HCT116 (cell line): ENCODE measurements at regions not wholly inside any gene's neighbourhood (a gene's known extent, or its start where the extent isn't known, plus 50 kb on each side); places are given as distances from the start of the nearest gene placed in this dataset.

ENCODE experiments used
- ATAC-seq: fragments of 200-7000 bp; cut with Tn5 transposase; 2 replicates; pipeline ENCODE4 v1.9.1; 2020; ENCODE audit warnings: mild to moderate bottlenecking, moderate library complexity
- BruUV-seq: library from RNA; stranded (reverse); fragments of 400-500 nt; replicated peaks from 2 replicates; lab custom pipeline; 2021; lab: Mats Ljungman, UMichigan
- CTCF ChIA-PET: fragments of 300-600 bp; sonication (Branson Sonifier 250); formaldehyde crosslinking; loops from one replicate; lab custom pipeline; 2021; ENCODE audit warnings: antibody characterized with exemption; lab: Charles Lee
- POLR2A ChIA-PET: fragments of 300-600, 350-600 bp; sonication (Branson Sonifier 250); formaldehyde crosslinking; loops from one replicate; lab custom pipeline; 2021; ENCODE audit warnings: antibody characterized with exemption; lab: Charles Lee
- RAD21 ChIA-PET, 2 experiments: fragments of 300-600 bp; sonication (Branson Sonifier 250); formaldehyde crosslinking; loops; one replicate each; lab custom pipeline; 2023; ENCODE audit warnings: low total read pairs in 2 of 2; ENCODE audit not compliant: uncharacterized antibody in 2 of 2, unreplicated experiment in 2 of 2, low non-redundant PET in 1 of 2; lab: Charles Lee
- DNase-seq: peaks from one replicate; pipeline ENCODE4 v3.0.0-alpha.2; 2010; ENCODE audit warnings: low read depth, low spot score
- H2AFZ ChIP-seq: fragments of 200-600 bp; shearing (Covaris generic), sonication (generic); 2 replicates; pipeline ENCODE4 v1.6.1; 2017; ENCODE audit warnings: low read depth, mixed run types, mixed read lengths, antibody characterized with exemption, low read length; ENCODE audit not compliant: poor library complexity, severe bottlenecking
- H3K27ac ChIP-seq: 2 replicates; pipeline ENCODE4 v1.5.1; 2012; ENCODE audit warnings: low read depth, low read length
- H3K27me3 ChIP-seq: fragments of 200-600 bp; sonication (generic); 2 replicates; pipeline ENCODE4 v1.6.1; 2016; ENCODE audit warnings: mixed run types, low read length, mixed read lengths; ENCODE audit not compliant: insufficient read depth
- H3K36me3 ChIP-seq, 2 experiments: fragments of 200-500 bp in 1 of 2; fragments of 200-600 bp in 1 of 2; sonication (Bioruptor generic) in 1 of 2; sonication (generic) in 1 of 2; 2 replicates each; pipeline versions ENCODE4 v1.5.1 to v1.6.1; 2014 to 2016; ENCODE audit warnings: low read length in 2 of 2, inconsistent platforms in 1 of 2, mixed read lengths in 1 of 2, mixed run types in 1 of 2; ENCODE audit not compliant: insufficient read depth in 2 of 2, control insufficient read depth in 1 of 2
- H3K4me1 ChIP-seq, 2 experiments: fragments of 200-600 bp in 1 of 2; sonication (generic) in 1 of 2; 2 replicates each; pipeline versions ENCODE4 v1.5.1 to v1.6.1; 2012 to 2017; ENCODE audit warnings: low read length in 2 of 2, inconsistent platforms in 1 of 2, mild to moderate bottlenecking in 1 of 2, mixed read lengths in 1 of 2, mixed run types in 1 of 2, moderate library complexity in 1 of 2; ENCODE audit not compliant: insufficient read depth in 2 of 2, control insufficient read depth in 1 of 2
- H3K4me2 ChIP-seq: fragments of 200-600 bp; sonication (generic); 2 replicates; pipeline ENCODE4 v1.6.1; 2017; ENCODE audit warnings: mixed run types, low read length, mixed read lengths
- H3K4me3 ChIP-seq, 2 experiments: fragments of 200-600 bp in 1 of 2; sonication (generic) in 1 of 2; replicated peaks in 1 of 2; 2 replicates each; pipeline ENCODE4 v1.5.1; 2011 to 2016; ENCODE audit warnings: low read length in 2 of 2, control low read depth in 1 of 2, low read depth in 1 of 2, mild to moderate bottlenecking in 1 of 2, mixed read lengths in 1 of 2, mixed run types in 1 of 2
- H3K79me2 ChIP-seq: fragments of 200-600 bp; sonication (generic); 2 replicates; pipeline ENCODE4 v1.6.1; 2017; ENCODE audit warnings: mild to moderate bottlenecking, mixed run types, low read length, moderate library complexity, mixed read lengths; ENCODE audit not compliant: insufficient read depth
- H3K9ac ChIP-seq: fragments of 200-600 bp; sonication (generic); 2 replicates; pipeline ENCODE4 v1.6.1; 2016; ENCODE audit warnings: low read length, mixed read lengths
- H3K9me2 ChIP-seq: fragments of 200-600 bp; sonication (generic), shearing (Covaris generic); 2 replicates; pipeline ENCODE4 v1.6.1; 2017; ENCODE audit warnings: mixed run types, mild to moderate bottlenecking, moderate library complexity; ENCODE audit not compliant: insufficient read depth
- H3K9me3 ChIP-seq, 2 experiments: fragments of 200-500 bp in 1 of 2; fragments of 200-600 bp in 1 of 2; sonication (Bioruptor generic) in 1 of 2; sonication (generic) in 1 of 2; 2 replicates each; pipeline ENCODE4 v1.6.1; 2014 to 2017; ENCODE audit warnings: low read length in 2 of 2, mixed read lengths in 2 of 2, inconsistent platforms in 1 of 2, low read depth in 1 of 2, mild to moderate bottlenecking in 1 of 2, mixed run types in 1 of 2, moderate library complexity in 1 of 2; ENCODE audit not compliant: control insufficient read depth in 1 of 2, insufficient read depth in 1 of 2
- H4K20me1 ChIP-seq: fragments of 200-600 bp; sonication (generic), shearing (Covaris generic); 2 replicates; pipeline ENCODE4 v1.6.1; 2017; ENCODE audit warnings: mixed run types, mild to moderate bottlenecking, moderate library complexity; ENCODE audit not compliant: insufficient read depth
- CEBPB ChIP-seq: IDR thresholded peaks from 2 replicates; pipeline ENCODE4 v1.6.1; 2012; ENCODE audit warnings: low read depth
- CTCF ChIP-seq, 3 experiments: fragments of 200-600 bp in 1 of 3; sonication (generic) in 1 of 3; IDR thresholded peaks in 2 of 3; conservative IDR thresholded peaks in 1 of 3; 2 replicates each; pipeline ENCODE4 v1.5.1; 2012 to 2017; ENCODE audit warnings: low read depth in 2 of 3, low read length in 2 of 3, antibody characterized with exemption in 1 of 3, borderline replicate concordance in 1 of 3, control low read depth in 1 of 3, mild to moderate bottlenecking in 1 of 3, mixed read lengths in 1 of 3, mixed run types in 1 of 3, moderate library complexity in 1 of 3; ENCODE audit not compliant: insufficient read depth in 1 of 3
- ELF1 ChIP-seq: IDR thresholded peaks from 2 replicates; pipeline ENCODE4 v1.6.1; 2012; ENCODE audit warnings: low read depth, borderline replicate concordance
- EZH2phosphoT487 ChIP-seq: fragments of 200-600 bp; IDR thresholded peaks from 2 replicates; pipeline ENCODE4 v1.6.1; 2018; ENCODE audit warnings: antibody characterized with exemption, borderline replicate concordance
- FOSL1 ChIP-seq: IDR thresholded peaks from 2 replicates; pipeline ENCODE4 v1.6.1; 2012; ENCODE audit warnings: low read depth
- JUND ChIP-seq: IDR thresholded peaks from 2 replicates; pipeline ENCODE4 v1.6.1; 2012
- MAX ChIP-seq: IDR thresholded peaks from 2 replicates; pipeline ENCODE4 v1.6.1; 2012
- POLR2AphosphoS5 ChIP-seq: IDR thresholded peaks from 2 replicates; pipeline ENCODE4 v1.6.1; 2011; ENCODE audit warnings: mild to moderate bottlenecking, low read depth, low read length, moderate library complexity
- REST ChIP-seq: IDR thresholded peaks from 2 replicates; pipeline ENCODE4 v1.6.1; 2012; ENCODE audit warnings: low read depth
- SIN3A ChIP-seq: IDR thresholded peaks from 2 replicates; pipeline ENCODE4 v1.6.1; 2012; ENCODE audit warnings: low read depth
- SP1 ChIP-seq: IDR thresholded peaks from 2 replicates; pipeline ENCODE4 v1.6.1; 2012; ENCODE audit warnings: low read depth
- TCF7L2 ChIP-seq: IDR thresholded peaks from 2 replicates; pipeline ENCODE4 v1.7.0; 2011; ENCODE audit warnings: borderline replicate concordance, inconsistent platforms; ENCODE audit not compliant: insufficient read depth, insufficient read length; ENCODE audit errors: extremely low read depth
- YY1 ChIP-seq: IDR thresholded peaks from 2 replicates; pipeline ENCODE4 v1.6.1; 2011; ENCODE audit warnings: low read length, low read depth, moderate library complexity, mild to moderate bottlenecking; ENCODE audit not compliant: insufficient replicate concordance; ENCODE audit errors: extremely low read depth
- ZNF274 ChIP-seq: fragments of 200-500 bp; sonication (Bioruptor generic); IDR thresholded peaks from 2 replicates; pipeline ENCODE4 v1.6.1; 2014; ENCODE audit warnings: mild to moderate bottlenecking, low read depth, low read length, inconsistent platforms
- intact Hi-C: fragments of 100-400 bp; cut with micrococcal nuclease; formaldehyde crosslinking; loops from 2 replicates; pipeline ENCODE4 v1.10.0; 2022
- TF ChIP-seq, protein P1 (sequence below): IDR thresholded peaks from 2 replicates; pipeline ENCODE4 v1.6.1; 2012
- TF ChIP-seq, protein P2 (sequence below): IDR thresholded peaks from 2 replicates; pipeline ENCODE4 v1.6.1; 2011; ENCODE audit warnings: mild to moderate bottlenecking, low read length, moderate library complexity; ENCODE audit not compliant: insufficient replicate concordance; ENCODE audit errors: extremely low read depth

- ChIA-PET POLR2A (no interaction called here), CTCF (no interaction called here)
- no peak for ATAC-seq
These were observed 97.3 kb upstream of the SNTG2 start for GRCh38 chr2:853203-853870.

More at GRCh38 chr2:853203-853870, 97.3 kb upstream of the SNTG2 start:
- no peak for DNase-seq
- H3K9me2 ChIP-seq, result no peaks in the 10 kb centered on the region
- H3K4me2 ChIP-seq, result no peak overlapping the region
- H2AFZ ChIP-seq, result no peak overlapping the region
- no peaks in the 10 kb centered on the region for H3K4me1 ChIP-seq
- H3K79me2 ChIP-seq, result no peaks in the 10 kb centered on the region
- no peak overlapping the region for H3K4me3 ChIP-seq
- no peak overlapping the region for H3K27ac ChIP-seq
- intact Hi-C loops, result loop anchor here (5.0 kb wide), 1 partner anchor 289 kb away; no protein-coding TSS in a partner anchor
- RAD21 ChIA-PET, result no interaction called here
- H3K9me3 ChIP-seq, result no peaks in the 10 kb centered on the region
- no peaks in the 10 kb centered on the region for H3K36me3 ChIP-seq
- TF ChIP-seq CTCF (IDR thresholded peaks at IDR 0.05 in 2 of 3, conservative IDR thresholded peaks at IDR 0.05 in 1 of 3; ENCODE audit: borderline replicate concordance in 1 of 3, insufficient read depth in 1 of 3, low read depth in 2 of 3, low read length in 2 of 3) (no peak), REST (no peak), SP1 (no peak), POLR2AphosphoS5 (no peak), CEBPB (no peak), ELF1 (no peak), YY1 (no peak), JUND (no peak), MAX (no peak), TCF7L2 (no peak), FOSL1 (no peak), ZNF274 (no peak), SIN3A (no peak), EZH2phosphoT487 (no peak)
- TF ChIP-seq, protein P1, sequence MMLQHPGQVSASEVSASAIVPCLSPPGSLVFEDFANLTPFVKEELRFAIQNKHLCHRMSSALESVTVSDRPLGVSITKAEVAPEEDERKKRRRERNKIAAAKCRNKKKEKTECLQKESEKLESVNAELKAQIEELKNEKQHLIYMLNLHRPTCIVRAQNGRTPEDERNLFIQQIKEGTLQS, result no peak
- TF ChIP-seq, protein P2, sequence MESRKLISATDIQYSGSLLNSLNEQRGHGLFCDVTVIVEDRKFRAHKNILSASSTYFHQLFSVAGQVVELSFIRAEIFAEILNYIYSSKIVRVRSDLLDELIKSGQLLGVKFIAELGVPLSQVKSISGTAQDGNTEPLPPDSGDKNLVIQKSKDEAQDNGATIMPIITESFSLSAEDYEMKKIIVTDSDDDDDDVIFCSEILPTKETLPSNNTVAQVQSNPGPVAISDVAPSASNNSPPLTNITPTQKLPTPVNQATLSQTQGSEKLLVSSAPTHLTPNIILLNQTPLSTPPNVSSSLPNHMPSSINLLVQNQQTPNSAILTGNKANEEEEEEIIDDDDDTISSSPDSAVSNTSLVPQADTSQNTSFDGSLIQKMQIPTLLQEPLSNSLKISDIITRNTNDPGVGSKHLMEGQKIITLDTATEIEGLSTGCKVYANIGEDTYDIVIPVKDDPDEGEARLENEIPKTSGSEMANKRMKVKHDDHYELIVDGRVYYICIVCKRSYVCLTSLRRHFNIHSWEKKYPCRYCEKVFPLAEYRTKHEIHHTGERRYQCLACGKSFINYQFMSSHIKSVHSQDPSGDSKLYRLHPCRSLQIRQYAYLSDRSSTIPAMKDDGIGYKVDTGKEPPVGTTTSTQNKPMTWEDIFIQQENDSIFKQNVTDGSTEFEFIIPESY, result no peak
- TF ChIP-seq, all 23 proteins: peak for 0
- no TSS peak for BruUV-seq
- 0 out of 2 replicates have a peak, but pooled peaks cover under 1% of the 10 kb centered on the region for H3K27me3 ChIP-seq
- no peak overlapping the region for H3K9ac ChIP-seq
- H4K20me1 ChIP-seq, result no peaks in the 10 kb centered on the region
